NCI-H2171 treated with DMSO at 0.1 percent for 48 hours (cell line): ENCODE measurements at regions not wholly inside any gene's neighbourhood (a gene's known extent, or its start where the extent isn't known, plus 50 kb on each side); places are given as distances from the start of the nearest gene placed in this dataset.

ENCODE experiments used
- DNase-seq: peaks from one replicate; lab custom pipeline; 2025; lab: John Stamatoyannopoulos, UW

DNA sequence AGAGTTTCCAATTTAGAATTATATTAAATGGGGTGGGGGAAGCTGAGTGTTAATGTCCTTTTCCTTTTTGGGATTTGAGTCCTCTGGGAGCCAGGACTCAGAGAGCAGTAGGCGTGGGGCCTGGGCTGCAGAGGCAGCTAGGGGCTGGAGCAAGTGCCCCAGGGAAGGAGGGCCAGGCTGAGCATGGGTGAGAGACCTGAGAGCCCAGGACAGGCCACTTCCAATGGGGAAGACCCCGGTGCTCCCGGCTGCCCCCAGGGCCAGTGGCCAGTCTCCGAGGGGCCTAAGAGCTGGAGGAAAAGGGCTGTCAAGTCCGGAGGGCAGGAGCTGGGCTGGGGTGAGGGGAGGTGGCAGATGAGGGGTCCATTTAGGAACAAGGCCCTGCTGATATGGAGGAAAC, 371.5 kb downstream of the ZNF536 start:
- no peak for DNase-seq

DNA sequence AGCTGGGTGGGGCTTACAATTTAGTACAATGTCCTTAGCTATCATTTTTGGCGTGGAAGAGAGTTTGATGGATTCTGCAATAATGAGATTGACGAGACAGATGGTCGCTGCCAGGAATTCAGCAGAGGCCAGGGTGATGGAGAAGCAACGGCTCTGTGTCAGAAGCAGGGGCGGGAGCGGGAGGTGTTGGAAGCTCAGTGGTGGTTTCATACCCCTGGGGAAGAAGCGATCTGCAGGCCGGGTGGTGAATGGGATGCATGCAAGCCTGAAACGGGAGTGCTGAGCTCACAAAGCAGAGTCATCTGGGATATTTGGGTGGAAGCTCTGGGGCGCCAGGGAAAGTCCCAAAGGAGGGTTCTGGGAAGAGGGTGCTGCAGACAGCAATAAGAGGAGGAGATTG, 370.8 kb downstream of the ZNF536 start:
- DNase-seq, result peak; percentile 84

DNA sequence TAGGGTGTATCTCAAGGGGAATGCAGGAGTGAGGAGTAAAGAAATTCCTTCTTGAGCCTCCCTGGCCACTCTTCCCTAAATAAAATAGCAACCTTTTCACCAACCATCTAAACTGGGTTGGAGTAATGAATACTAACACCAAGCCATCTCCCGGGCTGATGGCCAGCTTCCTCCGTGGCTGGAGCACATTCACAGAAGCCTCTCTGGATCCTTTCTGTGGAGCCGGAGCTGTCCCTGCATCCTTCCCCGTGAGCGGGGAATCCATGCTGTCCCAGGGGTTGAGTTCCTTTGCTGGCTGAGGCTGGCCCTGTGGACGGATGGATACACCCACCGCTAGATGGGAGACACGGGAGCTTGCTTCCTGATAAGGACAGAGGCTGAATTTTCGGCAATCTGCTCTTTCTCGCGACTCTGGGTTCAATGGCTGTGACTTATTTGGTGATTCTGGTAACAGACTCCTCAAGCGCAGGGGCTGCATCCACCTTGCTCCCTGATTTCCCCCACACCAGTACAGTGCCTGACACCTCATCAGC, 370.3 kb downstream of the ZNF536 start:
- no peak for DNase-seq

DNA sequence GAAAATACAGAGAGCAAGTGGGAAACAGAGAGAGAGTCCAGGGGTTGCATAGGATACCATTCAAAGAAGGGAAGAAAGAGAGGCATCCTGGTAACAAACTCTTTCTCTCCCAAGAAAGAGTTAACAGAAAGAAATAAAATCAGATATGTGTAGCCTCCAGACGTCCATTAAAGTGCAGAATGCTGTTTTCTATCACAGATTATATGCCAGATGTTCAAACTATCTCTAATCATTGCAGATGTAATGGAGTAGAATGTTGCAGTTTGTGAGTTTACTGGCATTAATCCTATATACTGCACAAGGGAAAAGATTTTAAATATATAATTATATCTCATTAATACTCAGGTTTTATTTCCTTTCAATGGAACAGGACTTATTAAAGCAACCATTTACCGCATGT, 369.4 kb downstream of the ZNF536 start:
- DNase-seq, result no peak

DNA sequence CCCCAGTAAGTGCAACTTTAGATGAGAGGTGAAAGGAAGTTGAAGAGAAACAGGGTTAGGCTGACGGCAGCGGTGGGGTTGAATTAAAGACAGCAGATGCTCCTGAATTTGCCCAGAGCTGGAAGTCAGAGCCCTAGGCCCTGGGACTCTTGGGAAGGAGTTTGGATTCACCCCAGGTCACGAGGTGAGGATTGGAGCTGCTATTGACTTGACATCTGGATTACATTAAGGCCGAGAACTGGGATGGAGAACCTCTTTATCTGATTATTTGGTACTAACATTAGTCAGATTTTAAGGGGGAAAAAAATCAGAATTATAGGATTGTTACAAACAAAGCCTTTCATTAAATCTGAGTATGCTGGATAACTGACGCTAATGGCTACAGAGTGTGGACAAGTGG, 367.2 kb downstream of the ZNF536 start:
- DNase-seq, result no peak

DNA sequence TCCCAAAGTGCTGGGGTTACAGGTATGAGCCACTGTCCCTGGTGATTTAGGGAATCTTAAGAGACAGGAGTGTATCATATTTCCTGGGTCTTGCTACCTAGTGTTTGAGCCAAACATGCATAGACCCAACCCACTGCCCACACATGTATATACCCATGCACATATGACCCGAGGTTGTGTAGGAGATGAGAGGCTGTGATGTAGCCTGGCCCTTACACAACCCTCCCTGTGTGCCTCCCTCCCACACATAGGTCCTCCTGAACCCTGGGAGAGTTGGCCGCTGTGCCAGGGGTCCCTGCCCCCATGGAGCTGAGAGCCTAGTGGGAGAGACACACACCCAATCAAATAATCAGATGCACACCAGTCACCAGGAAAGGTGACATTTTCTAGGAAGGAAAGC, 365.9 kb downstream of the ZNF536 start:
- DNase-seq, result no peak

DNA sequence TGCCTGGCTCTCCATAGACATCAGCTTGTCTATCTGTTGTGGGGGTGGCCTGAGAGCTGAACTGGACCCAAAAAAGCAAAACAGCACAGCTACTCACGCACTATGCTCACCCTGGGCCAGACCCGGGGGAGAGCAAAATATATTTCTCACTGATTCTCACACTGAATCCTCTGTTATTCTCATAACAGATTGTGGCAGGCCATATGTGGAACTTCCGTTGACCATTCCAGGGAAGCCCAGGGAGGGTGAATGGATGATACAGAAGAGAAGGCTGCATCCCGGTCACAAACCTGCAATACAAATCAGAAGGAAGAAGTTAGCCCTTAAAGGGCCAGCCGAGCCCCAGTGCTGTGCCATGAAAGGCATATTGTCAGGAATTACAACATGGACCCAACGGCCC, 362.5 kb downstream of the ZNF536 start:
- DNase-seq, result no peak

DNA sequence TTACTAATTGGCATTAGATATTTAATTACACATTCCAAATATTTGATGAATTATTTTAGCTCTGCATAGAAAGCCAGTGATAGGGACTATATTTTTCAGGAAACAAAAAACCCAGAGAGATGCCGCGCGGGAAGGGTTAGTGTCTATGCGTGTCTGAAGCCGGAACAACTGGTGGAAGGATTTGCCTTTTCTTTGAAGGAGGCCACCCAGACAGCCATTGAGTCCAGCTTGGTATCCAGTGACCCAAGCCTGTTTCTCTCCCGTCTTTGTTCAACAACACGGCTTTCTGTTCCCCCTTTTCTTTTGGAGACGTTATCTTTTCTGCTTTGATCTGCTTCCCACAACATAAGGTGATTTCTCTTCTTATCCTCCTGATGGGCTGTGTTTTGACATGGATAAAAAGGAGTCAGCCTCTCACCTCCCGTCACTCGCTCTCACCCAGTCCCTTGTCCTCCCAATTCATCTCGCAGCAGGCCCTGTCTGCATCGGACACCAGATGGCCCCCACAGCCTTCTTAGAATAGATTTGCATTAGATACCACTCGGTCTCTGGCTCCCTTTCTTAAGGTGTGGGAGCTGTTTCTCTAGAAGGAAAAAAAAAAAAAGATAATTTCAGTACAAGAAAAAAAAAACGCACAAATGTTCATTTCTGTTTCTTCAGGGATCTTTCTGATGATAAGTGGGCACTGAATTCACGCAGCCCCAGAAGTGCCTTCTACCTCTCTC, 361.8 kb downstream of the ZNF536 start:
- no peak for DNase-seq

DNA sequence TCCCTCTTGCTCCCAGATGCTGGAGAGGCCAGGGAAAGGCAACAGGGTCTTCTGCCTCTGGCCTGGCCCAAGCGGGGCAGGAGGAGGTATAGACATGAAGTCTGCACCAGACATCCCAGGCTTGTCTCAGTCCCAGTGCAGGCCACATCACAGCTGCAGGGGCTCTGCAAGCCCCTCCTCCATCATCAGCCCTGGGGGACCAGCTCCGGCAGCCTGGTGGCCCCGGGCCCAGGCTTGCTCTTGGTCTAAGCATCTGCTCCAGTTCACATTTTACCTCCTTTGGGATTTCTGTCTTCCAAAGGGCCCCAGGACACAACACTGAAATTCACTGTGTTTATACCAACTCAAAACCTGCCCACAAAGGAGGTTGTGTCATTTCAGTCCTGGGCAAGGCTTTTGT, 359.4 kb downstream of the ZNF536 start:
- peak; percentile 68 for DNase-seq

DNA sequence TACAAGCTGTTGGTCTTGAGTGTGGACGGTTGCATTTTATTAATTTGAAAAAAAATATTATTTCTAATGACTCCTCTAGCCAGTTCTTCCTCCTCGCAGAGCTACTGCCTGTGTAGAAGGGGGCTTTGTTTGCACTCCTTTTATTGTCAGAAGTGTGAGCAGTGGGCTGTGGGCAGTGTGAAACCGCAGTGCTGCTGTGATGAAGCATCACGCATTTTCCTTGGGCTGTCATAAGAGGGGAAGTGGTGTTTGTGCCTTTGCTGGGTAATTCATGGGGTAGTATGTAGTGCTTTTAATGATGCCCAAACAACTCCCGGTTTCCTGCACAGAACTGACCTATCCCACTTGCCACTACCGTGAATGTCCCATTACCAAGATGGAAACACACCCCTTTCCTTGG, 357.3 kb downstream of the ZNF536 start:
- DNase-seq, result no peak

DNA sequence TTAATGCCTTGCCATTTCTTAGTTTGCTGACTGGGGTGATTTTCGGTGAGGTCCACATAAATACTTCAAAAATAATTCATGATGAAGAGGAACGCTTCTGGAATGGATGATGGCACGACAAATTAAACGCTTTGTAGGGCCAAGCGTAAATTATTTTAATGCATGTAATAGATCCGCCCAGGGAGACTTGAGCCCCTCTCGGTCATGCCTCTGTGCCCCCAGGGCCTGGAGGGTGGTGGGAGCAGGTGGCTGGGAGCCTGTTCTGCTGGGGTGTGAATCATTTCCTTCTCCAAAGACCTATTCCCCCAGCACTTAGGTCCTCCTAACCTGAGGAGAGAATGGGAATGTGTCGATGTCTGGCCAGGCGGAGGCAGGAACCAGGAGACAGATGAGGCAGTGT, 350.6 kb downstream of the ZNF536 start:
- DNase-seq, result no peak

DNA sequence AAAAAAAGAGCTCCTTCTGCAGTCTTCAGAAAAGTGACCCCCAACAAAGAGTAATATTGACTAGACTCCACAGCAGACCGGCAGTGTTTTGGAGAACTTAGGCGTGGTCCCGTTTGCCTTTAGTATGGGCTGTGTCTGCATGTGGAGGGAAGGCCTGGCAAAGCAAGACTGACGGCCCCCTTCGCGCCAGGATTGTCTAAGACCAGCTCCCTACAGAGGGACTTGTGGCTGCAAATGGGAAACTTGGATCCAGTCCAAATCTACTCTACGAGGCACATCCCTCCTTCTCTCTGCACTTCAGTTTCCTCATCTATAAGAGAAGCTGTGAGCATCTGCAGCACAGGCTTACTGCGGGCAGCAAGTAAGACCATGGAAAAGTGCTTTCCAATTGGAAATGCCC, 350.0 kb downstream of the ZNF536 start:
- no peak for DNase-seq

DNA sequence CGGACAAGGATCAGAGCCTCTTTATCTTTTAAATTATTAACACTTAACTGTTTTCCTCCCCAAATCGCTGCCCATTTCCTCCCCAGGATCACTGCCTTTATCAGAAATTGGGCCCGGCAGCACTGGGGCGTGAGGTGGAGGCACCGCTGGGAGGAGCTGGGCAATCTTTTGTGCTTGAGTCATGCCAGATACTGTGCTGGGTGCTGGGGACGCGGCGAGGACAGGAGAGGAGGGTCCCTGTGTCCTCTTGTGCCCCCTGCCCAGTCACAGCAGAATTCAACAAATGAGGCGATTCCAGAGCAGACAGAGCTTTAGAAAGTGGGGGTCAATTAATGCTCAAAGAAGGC, 347.8 kb downstream of the ZNF536 start:
- DNase-seq, result peak; percentile 33

DNA sequence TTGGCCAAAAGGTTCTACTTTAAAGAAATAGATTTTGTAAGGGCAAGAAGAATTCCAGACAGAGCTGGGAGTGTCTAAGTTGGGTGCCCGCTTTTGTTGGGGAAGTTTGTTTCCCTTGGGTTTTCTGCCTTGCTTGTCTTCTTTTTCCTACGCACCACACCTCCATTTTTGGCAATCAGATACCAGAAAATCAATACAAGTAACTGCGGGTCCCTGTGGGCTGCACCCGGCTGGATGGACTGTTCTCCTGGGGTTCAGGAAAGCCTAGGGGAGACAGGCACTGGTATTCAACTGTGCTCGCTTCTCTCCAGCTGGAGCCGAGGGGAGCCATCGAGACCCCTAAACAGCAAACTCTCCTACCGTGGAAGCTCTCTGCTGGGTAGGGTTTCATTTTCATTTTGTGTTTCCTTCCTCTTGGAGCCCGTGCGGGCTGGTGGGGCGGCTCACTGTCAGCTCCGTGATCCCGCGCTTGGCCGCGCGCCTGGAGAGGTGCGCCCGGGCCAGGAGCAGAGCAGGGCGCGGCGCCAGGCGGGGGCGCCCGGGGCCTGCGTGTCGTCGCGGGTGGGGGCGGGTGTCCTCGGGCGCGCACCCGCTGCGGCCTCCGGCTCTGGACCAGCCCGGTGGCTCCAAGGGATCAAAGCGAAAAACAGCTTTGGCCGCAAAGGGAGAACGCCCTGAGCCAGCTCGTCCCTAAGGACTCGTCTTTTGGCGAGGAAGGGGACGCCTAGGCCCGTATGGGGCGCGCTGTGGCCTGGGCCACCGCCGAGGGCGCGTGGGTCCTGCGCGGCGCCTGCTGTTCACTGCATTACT, 347.2 kb downstream of the ZNF536 start:
- DNase-seq, result peak; percentile 60

DNA sequence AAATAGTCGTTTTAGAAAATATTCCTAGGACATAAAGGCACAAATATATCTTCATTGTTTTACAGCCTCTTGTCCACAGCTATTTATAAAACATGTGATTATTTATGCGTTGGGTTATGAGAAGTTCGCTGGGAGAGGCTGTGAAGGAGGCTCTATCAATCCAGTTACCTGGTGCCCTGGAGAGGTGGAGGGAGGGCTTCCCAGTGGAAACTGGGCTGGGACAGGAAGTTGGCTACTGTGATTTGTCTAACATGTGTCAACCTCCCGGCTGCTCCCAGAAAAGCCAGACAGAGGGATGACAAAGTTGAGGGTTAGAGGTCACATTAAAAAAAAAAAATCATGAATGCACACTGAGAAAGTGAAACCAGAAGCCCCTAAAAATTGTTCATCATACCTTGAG, 346.5 kb downstream of the ZNF536 start:
- no peak for DNase-seq

DNA sequence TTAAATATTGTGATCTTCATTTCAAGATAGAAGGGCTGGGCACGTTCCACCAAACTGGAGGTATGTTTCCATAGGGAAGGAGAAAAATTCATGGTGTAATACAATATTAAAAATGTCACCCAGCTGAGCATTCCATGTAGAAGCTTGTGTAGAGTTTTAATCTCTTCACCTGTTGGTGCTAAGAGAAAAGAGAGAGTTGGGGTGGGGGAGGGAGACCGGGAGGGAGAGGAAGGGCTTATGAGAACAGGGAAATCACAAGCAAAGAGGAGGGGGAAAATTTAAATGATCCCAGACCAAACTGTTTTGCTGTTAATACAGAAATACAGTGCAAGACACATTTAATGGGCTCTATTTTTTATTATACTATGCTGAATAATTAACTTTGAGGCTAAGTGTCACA, 345.8 kb downstream of the ZNF536 start:
- DNase-seq, result no peak

DNA sequence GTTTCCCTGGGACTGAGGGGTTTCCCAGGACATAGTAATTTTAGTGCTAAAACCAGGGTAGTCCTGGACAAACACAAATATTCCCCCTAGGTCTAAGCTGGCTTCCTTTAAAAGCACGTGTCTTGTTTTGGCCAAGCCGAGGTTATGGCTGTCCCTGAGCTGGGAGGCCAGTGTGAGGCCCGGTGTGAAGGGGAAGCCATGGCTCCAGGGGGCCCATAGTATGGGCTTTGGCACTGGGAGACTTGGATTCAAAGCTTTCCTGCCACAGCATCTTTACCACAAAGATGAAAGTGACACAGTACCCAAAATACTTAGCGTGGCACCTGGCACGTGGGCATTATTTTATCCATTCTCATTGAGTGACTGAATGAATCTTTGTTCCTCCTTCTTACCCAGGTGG, 345.2 kb downstream of the ZNF536 start:
- no peak for DNase-seq

DNA sequence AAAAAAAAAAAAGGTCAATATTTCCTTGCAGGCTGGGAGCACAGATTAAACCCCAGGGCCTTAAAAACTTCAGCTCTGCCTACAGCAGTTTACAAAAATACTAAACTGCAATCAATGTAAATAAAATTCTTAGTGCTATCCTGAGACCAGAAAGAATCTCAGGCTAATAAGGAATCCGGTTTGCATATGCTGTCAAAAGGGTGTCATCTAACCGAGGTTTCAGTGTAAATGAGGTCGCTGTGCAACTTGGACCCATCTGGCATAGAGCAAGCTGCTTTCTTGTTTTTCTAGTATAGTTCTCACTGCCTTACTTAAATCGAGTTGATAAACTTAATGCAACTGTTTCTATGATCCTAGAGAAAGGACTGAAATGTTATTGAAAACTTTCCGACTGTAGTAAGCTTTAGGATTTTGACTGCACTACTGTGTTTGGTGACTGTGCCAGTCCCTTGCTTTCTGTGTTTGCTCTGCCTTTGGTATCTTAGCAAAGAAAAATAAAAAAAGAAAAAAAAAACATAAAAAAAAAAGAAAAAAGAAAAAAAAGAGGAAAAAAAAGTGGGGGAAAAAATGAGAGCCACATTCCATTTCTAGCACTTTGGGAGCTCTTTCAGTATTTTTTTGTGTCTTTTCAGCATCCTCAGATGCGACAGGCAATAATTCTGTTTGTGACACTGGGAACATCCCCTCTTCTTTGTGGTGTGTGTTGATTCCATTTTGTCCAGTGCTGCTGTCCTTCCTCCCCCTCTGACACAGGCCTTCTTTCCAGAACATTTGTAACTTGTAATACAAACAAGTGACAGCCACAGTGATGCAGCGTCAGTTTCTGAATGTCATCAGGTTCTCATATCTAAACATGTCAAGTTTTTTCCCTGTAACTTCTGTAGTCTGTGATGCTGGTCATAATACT, 340.5 kb downstream of the ZNF536 start:
- peak; percentile 67 for DNase-seq

DNA sequence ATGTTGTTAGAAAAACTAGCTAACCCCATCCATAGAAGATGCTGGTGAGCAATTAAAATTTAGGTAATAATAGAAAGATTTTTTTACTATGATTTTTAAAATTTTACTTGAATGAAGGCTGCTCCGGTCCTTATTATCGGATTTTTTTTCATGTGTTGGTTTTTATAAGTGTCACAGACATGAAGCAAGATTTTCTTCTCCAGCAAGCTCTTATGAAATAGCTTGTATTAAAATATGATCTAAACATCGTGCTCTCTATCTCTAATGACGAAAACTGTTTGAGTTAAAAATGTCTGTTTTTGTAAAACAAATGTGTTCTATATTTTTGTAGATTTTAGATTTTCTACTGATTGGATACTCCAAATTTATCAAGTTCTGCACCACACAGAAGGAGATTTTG, 339.6 kb downstream of the ZNF536 start:
- DNase-seq, result no peak

DNA sequence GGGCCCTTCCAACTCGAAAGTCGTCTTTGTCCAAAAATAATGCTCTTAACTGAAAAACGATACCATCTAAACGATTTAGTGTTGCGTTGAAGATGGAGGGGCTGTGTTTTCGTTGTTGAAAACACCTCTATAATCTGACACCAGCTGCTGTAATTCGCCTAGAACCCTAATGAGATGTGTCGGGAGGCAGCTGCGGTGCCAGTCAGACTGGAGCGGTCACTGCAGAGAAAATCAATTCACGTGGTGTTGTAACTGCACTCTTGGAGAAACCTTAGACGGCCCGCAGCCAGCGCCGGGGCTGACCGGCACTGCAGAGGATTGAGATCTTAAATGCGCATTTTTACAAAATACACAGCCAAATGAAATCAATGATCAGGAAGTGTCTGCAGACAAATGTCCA, 339.1 kb downstream of the ZNF536 start:
- DNase-seq, result peak; percentile 68

DNA sequence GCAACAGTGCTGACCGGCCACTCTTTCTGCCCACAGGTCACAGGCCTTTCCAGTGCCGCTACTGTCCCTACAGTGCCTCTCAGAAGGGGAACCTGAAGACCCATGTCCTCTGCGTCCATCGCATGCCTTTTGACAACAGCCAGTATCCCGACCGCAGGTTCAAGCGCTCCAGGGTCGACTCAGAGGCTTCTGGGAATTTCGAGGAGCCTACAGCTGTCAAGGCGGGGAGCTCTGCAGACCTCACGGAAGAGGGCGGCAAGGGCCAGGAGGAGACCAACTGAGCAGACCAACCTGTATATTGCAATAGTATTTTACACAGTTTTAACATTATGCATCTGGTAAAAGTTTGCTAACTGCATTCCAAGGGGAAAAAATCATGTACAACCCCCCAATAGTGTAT, 338.5 kb downstream of the ZNF536 start:
- peak; percentile 36 for DNase-seq

DNA sequence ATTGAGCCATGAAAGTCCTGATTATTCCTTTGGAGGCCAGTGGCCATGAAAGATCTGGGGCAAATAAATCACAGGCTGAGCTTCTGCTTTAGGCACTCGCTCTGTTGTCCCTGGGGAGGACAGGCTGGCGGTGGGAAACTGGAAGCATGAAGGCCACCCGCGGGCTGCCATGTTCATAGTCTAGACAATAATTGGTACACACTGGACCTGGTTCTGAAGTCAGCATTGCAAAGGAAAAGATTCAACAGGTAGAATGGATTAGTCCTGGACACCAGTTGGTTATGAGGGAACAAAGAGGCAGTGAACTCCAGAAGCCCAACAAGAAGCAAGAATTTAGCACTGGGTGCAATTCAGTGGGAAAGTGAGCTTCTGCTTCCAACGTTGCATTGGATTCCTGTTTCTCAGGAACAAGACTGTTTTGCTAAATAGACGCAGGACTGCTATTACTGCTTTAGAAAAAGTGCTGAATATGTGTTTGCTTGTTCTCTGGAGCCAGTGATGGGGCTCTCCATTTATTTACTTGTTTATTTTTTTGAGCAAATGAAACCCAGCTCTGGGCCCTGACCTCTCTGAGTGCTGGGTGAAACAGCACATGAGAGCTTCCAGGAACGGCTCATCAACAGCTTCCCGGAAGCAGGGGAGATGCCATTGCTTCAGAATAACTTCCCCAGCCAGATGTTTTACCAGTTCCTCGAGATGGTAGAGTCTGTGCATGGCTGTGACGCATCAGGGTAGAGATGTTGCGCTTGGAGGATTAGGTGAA, 336.4 kb downstream of the ZNF536 start:
- DNase-seq, result no peak
